UCSD-AML1 (cell line): ENCODE measurements at regions not wholly inside any gene's neighbourhood (a gene's known extent, or its start where the extent isn't known, plus 50 kb on each side); places are given as distances from the start of the nearest gene placed in this dataset.

ENCODE experiments used
- DNase-seq: peaks from one replicate; lab custom pipeline; 2025; ENCODE audit not compliant: unreplicated experiment; lab: John Stamatoyannopoulos, UW

DNA sequence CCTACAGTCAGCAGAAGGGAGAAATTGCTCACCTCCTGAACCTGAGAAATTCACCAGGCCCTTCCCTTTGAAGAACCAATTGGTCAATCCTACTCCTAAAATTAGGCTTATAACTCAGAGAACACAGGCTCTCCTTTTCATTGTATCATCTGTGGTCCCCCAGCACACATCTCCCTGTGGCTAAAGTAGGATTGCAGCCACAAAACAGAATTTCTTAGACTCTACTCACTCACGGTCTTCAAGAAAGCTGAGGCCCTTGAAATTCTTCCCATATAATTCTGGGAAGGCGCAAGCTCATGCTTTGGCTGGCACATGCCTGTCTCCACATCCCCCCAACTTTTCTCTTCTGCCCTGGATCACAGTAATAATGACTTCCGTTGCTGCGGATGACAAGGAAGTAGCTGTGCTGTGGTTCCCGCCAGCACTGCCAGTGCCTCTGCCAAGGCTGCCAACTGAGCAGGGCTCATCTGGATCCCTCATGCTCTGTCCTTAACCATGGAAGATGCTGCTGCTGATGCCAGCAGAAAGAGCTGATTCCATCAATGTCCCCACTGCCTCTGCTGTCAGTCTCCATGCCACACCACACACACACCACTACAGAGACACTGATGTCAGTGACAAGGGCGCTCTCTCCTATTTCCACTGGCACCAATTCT lies 200.6 kb upstream of the POU2AF2 start:
- DNase-seq, result no peak

- no peak for DNase-seq
Measured at GRCh38 chr11:111039982-111040381, 205.5 kb upstream of the POU2AF2 start.

DNA sequence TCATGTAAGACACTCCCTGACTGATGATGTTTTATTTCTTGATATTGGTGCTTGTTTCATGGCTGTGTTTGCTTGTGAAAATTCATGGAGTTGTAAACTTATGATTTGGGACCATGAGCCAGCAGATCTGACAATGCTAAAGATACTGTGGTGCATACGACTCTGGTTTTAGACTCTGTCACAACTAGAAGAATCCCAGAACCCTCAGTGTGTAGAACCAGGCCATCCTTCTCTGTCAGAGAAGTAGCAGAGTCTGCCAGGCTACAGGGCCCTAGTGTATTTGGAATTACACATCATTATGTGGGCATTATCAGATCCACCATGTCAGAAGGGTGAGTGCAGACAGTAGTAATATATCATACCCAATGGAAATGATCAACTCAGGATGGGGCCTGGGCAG lies 209.8 kb upstream of the POU2AF2 start:
- DNase-seq, result no peak

DNA sequence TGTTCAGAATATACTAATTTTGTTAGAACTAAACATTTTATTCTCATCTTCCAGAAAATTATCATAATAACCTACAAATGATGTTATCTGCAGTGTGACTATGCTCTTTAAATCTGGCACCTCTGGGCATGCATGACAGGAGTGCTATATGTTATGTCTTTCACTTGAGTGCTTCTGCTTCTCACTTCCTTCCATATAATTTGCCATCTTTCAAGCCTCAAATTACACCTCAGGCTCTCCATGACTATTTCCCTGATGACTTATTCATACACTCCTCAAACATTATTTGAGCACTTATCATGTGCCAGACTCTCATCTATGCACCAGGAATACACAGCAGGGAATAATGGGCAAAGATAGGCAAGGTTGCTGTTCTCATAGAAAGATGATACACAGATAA lies 219.3 kb upstream of the POU2AF2 start:
- no peak for DNase-seq

- no peak for DNase-seq
Measured at GRCh38 chr11:111021131-111021530, 224.4 kb upstream of the POU2AF2 start.

DNA sequence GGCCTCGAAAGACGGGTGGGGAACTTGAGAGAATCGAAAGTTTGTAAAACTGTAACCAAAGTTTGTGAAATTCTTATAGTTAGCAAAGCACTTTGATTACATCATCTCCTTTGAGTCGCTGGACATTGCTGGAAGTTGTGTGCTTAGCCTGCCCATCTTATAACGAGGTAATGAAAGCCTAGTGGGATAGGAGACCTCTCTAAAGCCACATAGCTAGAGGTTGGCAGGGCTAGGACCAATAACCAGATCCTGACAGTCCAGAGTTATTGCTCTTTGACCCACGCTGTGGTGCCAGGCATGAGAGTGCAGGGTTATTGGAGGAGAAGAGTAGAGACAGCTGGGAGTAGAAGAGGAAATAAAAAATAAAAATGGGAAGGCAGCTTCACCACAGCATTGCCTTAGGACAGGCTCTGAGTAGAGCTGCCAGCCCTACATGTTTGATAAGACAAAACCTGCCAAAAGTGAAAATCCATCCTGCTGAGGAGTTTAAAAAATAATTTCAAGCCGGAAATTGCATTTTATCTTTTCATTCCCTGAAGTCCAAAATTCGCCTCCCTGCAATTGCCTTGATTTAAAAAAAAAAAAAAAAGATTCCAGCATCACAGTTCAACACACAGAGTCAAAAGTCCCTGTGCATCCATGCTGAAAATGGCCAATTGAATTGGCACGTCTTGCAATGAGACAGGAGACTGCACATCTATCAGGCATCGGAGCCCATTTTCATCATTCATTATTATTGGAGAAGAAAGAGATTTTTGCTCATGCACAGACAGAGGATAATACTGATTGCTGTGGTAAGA lies 225.5 kb upstream of the POU2AF2 start:
- DNase-seq, result no peak

GRCh38 chr11:111019451-111019850 lies 226.1 kb upstream of the POU2AF2 start:
- DNase-seq, result no peak

GRCh38 chr11:111018566-111018965 lies 227.0 kb upstream of the POU2AF2 start:
- DNase-seq, result no peak

GRCh38 chr11:111012491-111012890 lies 233.0 kb upstream of the POU2AF2 start:
- no peak for DNase-seq

DNA sequence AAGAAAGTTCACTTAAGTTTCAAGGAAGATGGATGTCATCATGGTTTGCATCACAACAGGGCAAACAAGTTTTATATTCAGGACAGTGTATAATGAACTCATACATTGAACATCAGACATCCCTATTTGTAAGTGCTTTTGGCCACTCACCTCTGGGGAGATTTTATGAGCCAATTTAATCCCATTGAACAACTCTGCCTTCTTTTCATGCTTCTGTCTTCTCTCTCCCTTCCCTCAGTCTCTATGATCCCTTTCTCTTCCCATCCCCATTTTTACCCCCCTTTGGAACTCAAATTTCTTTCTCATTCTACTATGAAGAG lies 234.3 kb upstream of the POU2AF2 start:
- DNase-seq, result no peak

DNA sequence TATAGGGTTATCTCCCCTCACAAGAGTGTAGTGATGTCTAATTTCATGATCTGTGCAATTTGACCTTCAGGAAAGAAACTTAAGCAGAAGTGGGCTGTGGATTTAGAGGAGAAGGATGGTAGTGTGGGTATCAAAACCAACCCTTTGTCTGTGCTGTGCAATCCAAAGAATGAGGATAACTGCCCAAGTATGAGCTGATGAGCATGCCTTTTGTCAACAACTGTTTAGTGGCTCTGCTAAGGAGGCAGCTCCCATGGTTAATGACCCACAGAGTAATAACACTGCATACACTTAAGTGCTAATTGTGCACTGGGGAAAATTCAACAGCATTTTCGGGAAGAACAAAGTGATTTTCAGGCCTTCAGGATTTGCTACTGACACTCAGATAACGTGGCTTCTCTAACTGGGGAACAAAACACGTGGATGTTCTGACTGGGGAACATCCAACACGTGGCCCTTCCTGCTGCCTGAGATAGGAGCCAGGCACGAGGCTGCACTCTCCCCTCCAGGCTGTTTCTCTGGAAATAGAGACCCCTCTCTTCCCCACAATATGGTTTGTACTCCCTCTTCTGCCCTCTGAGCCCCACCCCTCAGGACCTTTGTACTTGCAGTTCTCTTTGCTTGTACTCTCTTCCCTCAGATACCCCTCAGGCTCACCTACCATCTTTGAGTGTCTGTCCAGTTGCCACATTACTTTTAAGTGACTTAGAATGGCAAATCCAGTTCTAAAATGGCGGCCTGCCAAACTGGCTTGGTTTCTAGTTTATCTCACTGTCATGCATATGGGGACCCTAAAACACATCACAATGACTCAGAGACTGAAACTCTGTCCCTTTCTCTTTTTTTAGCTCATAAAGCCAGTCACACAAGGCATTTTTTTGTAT lies 234.9 kb upstream of the POU2AF2 start:
- DNase-seq, result no peak

DNA sequence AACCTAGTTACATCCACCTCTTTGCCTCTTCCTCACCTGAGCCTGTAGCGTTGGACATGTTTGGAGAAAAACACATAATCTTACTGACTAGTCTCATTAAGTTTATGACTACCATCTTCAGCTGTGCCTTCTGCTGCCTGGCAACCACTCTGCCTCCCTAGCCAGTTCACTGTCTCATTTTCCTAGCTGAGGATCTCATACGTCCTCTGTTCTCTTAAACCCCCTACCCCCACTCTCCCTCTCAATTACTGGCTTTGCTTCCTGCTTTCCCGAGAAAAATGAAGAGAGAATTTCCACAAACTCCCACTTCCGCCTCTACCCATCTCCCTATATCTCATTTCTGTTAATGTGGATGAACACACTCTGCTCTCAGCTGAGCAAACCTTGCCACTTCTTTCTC lies 239.3 kb upstream of the POU2AF2 start:
- DNase-seq, result no peak

DNA sequence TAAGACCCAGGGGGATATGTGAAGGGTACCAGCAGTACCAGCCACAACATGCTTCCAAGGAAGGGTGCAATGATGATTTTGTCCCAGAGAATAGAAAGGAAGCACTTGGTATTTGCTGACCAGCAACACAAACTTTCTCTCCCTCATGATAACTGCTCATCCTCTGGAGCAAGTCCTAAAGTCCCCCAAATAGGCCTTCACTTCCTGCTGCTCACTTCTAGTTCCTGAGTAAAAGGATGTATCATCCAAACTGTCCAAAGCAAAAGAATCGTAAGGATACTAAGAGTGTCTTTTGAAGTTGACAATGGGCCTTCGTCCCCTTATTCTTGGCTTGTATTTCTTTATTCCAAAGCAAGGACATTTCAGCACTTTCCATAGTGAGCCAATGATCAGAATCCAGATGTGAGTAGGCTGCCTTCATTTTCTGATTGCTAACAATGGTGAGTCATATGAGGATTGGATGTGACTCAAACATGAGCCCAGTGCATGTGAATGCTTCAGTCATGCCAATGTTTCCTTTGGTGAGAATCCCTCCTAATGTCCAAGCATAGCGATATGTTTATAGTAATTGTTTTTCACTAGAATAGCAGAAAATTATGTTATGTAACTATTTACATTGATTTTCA lies 243.4 kb upstream of the POU2AF2 start:
- no peak for DNase-seq

DNA sequence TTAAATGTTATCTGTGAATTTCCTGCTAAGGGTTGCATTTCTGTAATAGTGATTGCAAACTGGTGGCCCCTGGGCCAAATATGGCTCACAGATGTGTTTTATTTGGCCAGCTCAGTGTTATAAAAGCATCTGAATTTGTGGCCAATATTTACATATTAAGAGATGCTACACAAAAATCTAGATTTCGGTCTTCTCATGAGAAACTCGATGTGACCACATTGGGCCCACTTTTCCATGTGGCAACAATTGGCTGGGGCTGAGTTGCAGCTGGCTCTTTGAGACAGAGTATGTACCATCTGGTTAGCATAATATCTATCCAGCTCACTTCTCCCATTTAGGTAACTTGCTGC lies 244.5 kb upstream of the POU2AF2 start:
- DNase-seq, result no peak

GRCh38 chr11:111000400-111001080 lies 245.0 kb upstream of the POU2AF2 start:
- DNase-seq, result no peak

- no peak for DNase-seq
Measured at GRCh38 chr11:110992481-110992880, 253.0 kb upstream of the POU2AF2 start.

DNA sequence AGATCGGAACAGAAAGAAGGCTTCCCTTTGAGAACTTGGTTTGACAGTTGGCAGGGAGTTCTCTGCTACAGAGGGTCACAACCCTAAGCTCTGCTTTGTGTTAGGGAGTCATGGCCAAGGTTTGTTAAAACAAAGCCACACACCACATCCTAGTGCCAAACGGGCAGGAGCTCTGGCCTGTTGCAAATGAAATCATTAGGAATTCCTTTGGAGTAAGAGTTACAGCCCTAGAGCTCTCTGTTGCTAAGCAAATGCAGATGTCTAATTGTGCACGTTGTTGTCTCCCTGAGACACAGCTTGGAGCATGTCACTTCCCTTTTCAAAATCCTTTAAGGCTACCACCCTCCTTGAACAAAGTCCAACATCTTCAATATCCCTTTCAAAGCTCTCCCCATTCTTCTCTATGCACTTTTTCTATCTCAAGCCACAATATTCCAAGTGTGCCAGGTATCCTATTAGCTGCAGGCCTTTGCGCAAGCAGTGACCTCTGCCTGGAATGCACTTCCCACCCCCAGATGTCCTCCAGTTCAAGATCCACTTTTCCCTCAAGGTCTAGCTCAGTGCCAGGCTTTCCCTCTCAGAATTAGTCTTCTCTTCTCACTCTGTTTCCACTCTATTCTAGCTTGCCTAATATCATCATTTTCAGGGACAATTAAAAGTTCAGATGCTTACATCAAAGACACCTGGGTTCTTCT lies 253.7 kb upstream of the POU2AF2 start:
- no peak for DNase-seq

GRCh38 chr11:110990311-110990710 lies 255.2 kb upstream of the POU2AF2 start:
- no peak for DNase-seq

GRCh38 chr11:110989428-110990133 lies 255.9 kb upstream of the POU2AF2 start:
- DNase-seq, result no peak

GRCh38 chr11:110988671-110989070 lies 256.9 kb upstream of the POU2AF2 start:
- no peak for DNase-seq
